HG02981 (cell line): ENCODE measurements at regions not wholly inside any gene's neighbourhood (a gene's known extent, or its start where the extent isn't known, plus 50 kb on each side); places are given as distances from the start of the nearest gene placed in this dataset.
"Not testable (repeated sequence)": the region's sequence is repeated elsewhere in the genome, so short reads cannot be mapped to it uniquely, and the experiment has no call there.

Source experiments
- ATAC-seq: cut with Tn5 transposase; IDR thresholded peaks from one replicate; pipeline ENCODE4 v1.9.1; 2021; ENCODE audit warnings: mild to moderate bottlenecking, moderate library complexity; ENCODE audit not compliant: unreplicated experiment

DNA sequence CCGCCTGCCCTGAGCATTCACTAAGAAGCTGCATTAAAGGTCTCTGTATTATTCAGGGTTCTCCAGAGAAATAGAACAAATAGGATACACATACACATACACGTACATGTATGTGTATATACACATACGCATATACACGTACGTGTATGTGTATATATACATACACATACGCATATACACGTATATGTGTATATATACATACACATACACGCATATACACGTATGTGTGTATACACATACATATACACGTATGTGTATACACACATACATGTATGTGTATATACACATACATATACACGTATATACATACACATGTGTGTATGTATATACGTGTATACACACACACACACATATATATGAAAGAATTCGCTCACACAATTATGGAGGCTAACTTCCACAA lies 108.9 kb upstream of the BARHL2 start:
- ATAC-seq: no peak

DNA sequence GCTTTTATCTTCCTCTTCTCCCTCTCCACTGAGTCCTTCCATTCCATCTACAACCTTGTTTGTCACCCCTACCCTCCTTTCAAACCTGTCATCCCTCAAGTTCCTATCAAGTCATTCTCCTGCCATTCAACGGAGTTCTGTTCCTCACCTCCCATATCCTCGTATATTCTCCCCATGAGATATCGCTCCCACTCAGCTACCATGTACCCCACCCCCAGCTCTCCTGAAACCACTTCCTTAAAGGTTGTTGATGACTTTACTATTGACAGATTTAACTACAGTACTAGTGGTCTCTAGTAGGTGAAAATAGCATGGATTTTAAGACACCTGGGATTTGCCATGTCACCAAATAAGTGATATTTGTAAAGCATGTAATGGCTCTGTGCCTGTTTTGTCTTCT lies 107.4 kb upstream of the BARHL2 start:
- ATAC-seq: no peak

GRCh38 chr1:90823686-90824085 lies 106.6 kb upstream of the BARHL2 start:
- ATAC-seq: no peak

- no peak for ATAC-seq
Observed at GRCh38 chr1:90821788-90822359, 104.8 kb upstream of the BARHL2 start.

- ATAC-seq: no peak
Observed at GRCh38 chr1:90821152-90821787, 104.2 kb upstream of the BARHL2 start.

- no peak for ATAC-seq
Observed at GRCh38 chr1:90820745-90821144, 103.6 kb upstream of the BARHL2 start.

DNA sequence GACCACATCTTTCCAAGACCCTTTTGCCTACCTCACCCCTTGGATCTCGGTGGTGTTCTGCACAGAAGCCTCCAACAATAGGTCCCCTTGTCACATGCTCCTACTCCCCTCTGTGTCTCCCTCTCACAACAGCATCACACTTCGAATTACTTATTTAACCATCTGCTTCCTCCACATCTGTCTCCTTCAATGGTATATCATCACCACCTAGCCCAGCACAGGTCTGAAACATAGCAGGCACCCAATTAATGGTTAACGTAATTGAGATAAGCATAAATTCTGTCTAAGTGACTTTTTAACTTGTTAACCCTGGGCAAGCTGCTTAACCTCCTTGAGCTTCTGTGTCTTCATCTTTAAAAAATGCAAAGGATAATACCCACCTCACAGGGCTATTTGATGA lies 100.3 kb upstream of the BARHL2 start:
- no peak for ATAC-seq

- not testable (repeated sequence) for ATAC-seq
Observed at GRCh38 chr1:90812237-90812636, 95.1 kb upstream of the BARHL2 start.

- ATAC-seq: not testable (repeated sequence)
Observed at GRCh38 chr1:90811444-90811950, 94.4 kb upstream of the BARHL2 start.

GRCh38 chr1:90810681-90811080 lies 93.6 kb upstream of the BARHL2 start:
- ATAC-seq: no peak

GRCh38 chr1:90809996-90810395 lies 92.9 kb upstream of the BARHL2 start:
- ATAC-seq: no peak

GRCh38 chr1:90809093-90809492 lies 92.0 kb upstream of the BARHL2 start:
- no peak for ATAC-seq

DNA sequence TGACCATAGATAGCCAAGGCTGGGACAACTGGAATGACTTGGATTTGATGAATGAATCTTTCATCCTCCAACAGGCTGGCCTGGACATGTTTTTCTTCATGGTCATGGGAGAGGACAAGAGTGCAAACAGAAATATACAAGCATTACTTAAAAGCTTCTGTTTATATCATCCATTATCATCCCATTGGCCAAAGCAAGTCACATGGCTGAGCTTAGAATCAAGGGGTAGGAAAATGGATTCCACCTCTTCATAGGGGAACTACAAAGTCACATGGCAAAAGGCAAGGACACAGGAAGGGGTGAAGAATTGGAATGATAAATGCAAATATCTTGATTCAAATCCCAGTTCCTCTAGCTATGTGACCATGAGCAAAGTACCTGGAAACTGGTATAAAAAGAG lies 90.2 kb upstream of the BARHL2 start:
- ATAC-seq: no peak

DNA sequence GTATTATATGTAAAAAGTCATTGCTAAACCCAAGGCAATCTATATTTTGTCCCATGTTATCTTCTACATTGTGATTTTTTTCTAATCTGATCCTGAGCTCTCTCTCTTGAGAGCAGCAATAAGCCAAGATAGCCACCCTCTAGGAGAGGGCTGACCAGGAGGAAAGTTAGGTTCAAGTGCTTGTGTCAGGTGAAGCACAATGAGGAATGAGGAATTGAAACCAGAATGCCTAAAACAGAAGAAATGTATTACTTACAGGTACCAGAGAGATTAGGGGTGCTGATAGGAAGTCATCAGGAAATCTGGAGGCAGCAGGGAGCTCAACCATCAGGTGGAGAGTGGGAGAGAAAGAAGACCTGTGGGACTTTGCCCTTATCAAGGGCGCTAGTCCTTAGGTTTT lies 85.5 kb upstream of the BARHL2 start:
- no peak for ATAC-seq

DNA sequence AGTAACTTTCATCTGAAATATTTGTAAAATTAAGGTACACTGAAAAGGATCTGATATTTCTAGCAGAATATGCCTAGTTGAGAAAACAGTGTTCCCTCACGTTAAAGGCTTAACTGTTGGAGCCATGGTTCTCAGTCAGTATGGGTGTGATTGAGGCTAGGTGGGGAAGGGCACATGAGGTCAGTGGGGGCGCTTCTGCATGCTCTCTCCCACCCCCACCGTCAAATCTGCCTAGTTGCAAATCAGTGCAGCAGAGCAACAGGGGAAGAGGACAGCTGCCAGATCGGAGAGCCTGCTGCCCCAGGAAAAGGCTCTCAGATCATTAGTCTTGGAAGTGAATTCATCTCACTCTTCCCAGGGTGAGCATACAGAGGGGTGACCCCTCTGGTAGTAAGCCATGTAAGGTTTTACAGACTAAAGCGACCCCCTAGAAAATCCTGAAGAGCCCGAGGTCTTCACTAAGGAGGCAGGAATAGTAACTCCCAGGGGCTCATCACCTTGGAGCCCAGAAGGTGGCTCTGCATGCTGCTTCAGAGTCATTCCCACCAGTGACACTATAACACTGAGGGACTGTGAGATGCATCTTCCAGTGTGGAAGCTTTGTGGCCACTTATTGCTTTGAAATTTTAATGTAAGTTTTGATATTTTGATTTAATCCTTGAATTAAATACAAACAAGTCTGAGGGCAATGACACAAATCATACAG lies 83.1 kb upstream of the BARHL2 start:
- ATAC-seq: no peak

GRCh38 chr1:90799326-90799725 lies 82.2 kb upstream of the BARHL2 start:
- ATAC-seq: no peak

DNA sequence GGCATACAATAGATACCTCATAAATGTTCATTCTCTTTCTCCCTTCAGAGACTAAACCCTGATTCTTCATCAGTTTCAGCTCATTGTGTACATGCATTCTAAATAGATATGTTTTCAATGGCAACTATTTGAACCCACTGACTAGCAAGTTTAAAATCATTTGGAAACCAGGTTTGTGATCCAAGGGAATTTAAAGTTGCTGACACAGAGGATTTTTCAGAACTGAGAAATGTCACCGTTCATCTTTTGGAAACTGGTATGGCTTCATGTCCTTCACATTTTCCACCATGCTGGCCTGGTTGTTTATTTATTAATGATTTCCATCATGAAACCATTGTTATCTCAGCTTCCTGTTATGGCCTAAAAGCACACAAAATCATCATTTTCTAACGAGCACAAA lies 81.8 kb upstream of the BARHL2 start:
- ATAC-seq: no peak

- ATAC-seq: no peak
Observed at GRCh38 chr1:90798344-90798743, 81.2 kb upstream of the BARHL2 start.

DNA sequence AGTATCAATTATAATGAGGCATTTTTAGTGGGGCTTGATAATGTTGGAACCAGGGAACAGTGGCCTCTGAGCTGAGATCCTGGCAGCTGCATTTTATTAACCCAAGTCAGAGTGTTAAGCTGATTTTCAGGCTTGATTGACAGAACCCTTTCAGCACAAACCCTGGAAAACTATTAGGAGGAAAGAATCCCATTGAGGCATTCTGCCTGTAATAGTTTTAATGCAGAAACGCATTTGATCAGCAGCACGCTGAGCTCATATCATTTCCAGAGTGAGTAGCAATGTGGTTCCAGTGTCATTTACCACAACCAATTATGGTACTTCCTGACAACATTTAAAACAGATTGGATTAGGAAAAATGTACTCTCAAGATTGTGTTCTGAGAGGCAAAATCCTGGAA lies 78.3 kb upstream of the BARHL2 start:
- no peak for ATAC-seq

DNA sequence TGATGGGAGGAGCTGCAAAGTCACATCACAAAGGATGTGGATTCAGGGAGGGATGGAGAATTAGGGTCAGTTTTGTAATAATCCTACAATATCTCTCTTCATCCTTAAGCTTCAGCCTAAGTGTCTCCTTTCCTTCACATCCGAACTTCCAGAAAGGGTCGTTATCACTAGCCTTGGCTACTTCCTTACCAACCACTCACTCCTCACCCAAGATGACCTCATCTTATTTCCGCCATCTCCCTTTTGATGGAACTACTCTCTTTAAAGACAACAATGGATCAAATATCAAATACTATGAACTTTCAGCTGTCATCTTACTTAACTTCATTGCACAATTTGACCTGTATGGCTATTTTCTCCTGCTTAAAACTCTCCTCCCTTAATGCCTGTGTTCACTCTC lies 69.6 kb upstream of the BARHL2 start:
- no peak for ATAC-seq

- no peak for ATAC-seq
Observed at GRCh38 chr1:90784186-90784847, 67.2 kb upstream of the BARHL2 start.

GRCh38 chr1:90783181-90783580 lies 66.1 kb upstream of the BARHL2 start:
- no peak for ATAC-seq
